SK-N-SH (cell line): ENCODE measurements at regions not wholly inside any gene's neighbourhood (a gene's known extent, or its start where the extent isn't known, plus 50 kb on each side); places are given as distances from the start of the nearest gene placed in this dataset.

Experiments
- ELF1 ChIP-seq: IDR thresholded peaks from 2 replicates; pipeline ENCODE4 v1.4.0; 2012
- EP300 ChIP-seq, 2 experiments: IDR thresholded peaks; 2 replicates each; pipeline versions ENCODE4 v1.4.0 to v1.6.1; 2012; ENCODE audit warnings: borderline replicate concordance in 1 of 2, low read depth in 1 of 2, low read length in 1 of 2
- NRF1 ChIP-seq: IDR thresholded peaks from 2 replicates; pipeline ENCODE4 v1.6.1; 2012; ENCODE audit warnings: low read depth, mild to moderate bottlenecking, low read length
- POLR2AphosphoS5 ChIP-seq: IDR thresholded peaks from 2 replicates; pipeline ENCODE4 v1.6.1; 2012; ENCODE audit warnings: low read depth, low read length
- RAD21 ChIP-seq: IDR thresholded peaks from 2 replicates; pipeline ENCODE4 v1.6.1; 2012; ENCODE audit warnings: mild to moderate bottlenecking, low read length
- RFX5 ChIP-seq: IDR thresholded peaks from 2 replicates; pipeline ENCODE4 v1.6.1; 2012; ENCODE audit warnings: mild to moderate bottlenecking, improper control_type of control experiment, low read length
- SIN3A ChIP-seq: IDR thresholded peaks from 2 replicates; pipeline ENCODE4 v1.6.1; 2012; ENCODE audit warnings: low read depth, mild to moderate bottlenecking, low read length, moderate library complexity, borderline replicate concordance
- TF ChIP-seq, protein P1 (sequence below): fragments of 200-600 bp; sonication (generic); IDR thresholded peaks from 2 replicates; pipeline ENCODE4 v1.6.1; 2017; ENCODE audit warnings: antibody characterized with exemption, mild to moderate bottlenecking, moderate library complexity
- TF ChIP-seq, protein P2 (sequence below): IDR thresholded peaks from 2 replicates; pipeline ENCODE4 v1.6.1; 2012; ENCODE audit warnings: mild to moderate bottlenecking, low read depth, low read length, moderate library complexity

DNA sequence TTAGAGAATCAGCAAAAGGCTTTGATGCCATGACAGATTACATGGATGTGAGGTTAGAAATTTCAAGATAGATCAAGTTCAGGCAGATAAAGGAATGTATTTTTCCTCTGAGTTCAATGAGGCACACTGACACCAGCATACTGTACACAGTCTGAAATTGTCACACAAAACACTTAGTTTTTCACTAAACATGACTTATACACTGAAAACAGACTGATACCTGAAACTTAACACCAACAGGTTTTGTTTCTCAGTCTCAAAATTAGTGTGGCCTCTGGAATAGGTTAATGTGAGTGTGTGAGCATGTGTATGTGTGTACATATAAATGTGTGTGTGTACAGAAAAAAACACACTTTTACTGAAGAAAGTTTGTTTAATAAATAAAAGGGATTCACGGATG, 129.9 kb upstream of the SLITRK2 start:
- TF ChIP-seq, protein P1, sequence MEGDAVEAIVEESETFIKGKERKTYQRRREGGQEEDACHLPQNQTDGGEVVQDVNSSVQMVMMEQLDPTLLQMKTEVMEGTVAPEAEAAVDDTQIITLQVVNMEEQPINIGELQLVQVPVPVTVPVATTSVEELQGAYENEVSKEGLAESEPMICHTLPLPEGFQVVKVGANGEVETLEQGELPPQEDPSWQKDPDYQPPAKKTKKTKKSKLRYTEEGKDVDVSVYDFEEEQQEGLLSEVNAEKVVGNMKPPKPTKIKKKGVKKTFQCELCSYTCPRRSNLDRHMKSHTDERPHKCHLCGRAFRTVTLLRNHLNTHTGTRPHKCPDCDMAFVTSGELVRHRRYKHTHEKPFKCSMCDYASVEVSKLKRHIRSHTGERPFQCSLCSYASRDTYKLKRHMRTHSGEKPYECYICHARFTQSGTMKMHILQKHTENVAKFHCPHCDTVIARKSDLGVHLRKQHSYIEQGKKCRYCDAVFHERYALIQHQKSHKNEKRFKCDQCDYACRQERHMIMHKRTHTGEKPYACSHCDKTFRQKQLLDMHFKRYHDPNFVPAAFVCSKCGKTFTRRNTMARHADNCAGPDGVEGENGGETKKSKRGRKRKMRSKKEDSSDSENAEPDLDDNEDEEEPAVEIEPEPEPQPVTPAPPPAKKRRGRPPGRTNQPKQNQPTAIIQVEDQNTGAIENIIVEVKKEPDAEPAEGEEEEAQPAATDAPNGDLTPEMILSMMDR = no peak
- TF ChIP-seq, protein P2, sequence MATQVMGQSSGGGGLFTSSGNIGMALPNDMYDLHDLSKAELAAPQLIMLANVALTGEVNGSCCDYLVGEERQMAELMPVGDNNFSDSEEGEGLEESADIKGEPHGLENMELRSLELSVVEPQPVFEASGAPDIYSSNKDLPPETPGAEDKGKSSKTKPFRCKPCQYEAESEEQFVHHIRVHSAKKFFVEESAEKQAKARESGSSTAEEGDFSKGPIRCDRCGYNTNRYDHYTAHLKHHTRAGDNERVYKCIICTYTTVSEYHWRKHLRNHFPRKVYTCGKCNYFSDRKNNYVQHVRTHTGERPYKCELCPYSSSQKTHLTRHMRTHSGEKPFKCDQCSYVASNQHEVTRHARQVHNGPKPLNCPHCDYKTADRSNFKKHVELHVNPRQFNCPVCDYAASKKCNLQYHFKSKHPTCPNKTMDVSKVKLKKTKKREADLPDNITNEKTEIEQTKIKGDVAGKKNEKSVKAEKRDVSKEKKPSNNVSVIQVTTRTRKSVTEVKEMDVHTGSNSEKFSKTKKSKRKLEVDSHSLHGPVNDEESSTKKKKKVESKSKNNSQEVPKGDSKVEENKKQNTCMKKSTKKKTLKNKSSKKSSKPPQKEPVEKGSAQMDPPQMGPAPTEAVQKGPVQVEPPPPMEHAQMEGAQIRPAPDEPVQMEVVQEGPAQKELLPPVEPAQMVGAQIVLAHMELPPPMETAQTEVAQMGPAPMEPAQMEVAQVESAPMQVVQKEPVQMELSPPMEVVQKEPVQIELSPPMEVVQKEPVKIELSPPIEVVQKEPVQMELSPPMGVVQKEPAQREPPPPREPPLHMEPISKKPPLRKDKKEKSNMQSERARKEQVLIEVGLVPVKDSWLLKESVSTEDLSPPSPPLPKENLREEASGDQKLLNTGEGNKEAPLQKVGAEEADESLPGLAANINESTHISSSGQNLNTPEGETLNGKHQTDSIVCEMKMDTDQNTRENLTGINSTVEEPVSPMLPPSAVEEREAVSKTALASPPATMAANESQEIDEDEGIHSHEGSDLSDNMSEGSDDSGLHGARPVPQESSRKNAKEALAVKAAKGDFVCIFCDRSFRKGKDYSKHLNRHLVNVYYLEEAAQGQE = no peak
- no peak for TF ChIP-seq RFX5
- no peak for TF ChIP-seq EP300 (IDR thresholded peaks at IDR 0.05; ENCODE audit: borderline replicate concordance in 1 of 2, low read depth in 1 of 2, low read length in 1 of 2)
- TF ChIP-seq ELF1 = no peak
- no peak for TF ChIP-seq NRF1
- TF ChIP-seq POLR2AphosphoS5 = no peak
- no peak for TF ChIP-seq SIN3A
- no peak for TF ChIP-seq RAD21
